Skeletal muscle satellite cell (primary cell): ENCODE measurements at regions not wholly inside any gene's neighbourhood (a gene's known extent, or its start where the extent isn't known, plus 50 kb on each side); places are given as distances from the start of the nearest gene placed in this dataset.

Experiments used
- H3K27me3 ChIP-seq: 2 replicates; pipeline ENCODE4 v1.7.0; 2013; ENCODE audit warnings: low read length; ENCODE audit not compliant: control insufficient read depth, insufficient read depth
- H3K36me3 ChIP-seq: 2 replicates; pipeline ENCODE4 v1.7.0; 2013; ENCODE audit warnings: mild to moderate bottlenecking, control low read depth, low read length; ENCODE audit not compliant: insufficient read depth
- H3K4me1 ChIP-seq: 2 replicates; pipeline ENCODE4 v1.7.0; 2013; ENCODE audit warnings: low read length; ENCODE audit not compliant: control insufficient read depth, insufficient read depth
- H3K4me2 ChIP-seq: 2 replicates; pipeline ENCODE4 v1.7.0; 2013; ENCODE audit warnings: mild to moderate bottlenecking, low read length
- H3K4me3 ChIP-seq: 2 replicates; pipeline ENCODE4 v1.7.0; 2013; ENCODE audit warnings: low read length
- H3K9ac ChIP-seq: 2 replicates; pipeline ENCODE4 v1.7.0; 2013; ENCODE audit warnings: mild to moderate bottlenecking, low read depth, low read length, moderate library complexity
- H3K9me3 ChIP-seq: replicated peaks from 2 replicates; pipeline ENCODE4 v1.7.0; 2013; ENCODE audit warnings: mild to moderate bottlenecking, control low read depth, low read length

DNA sequence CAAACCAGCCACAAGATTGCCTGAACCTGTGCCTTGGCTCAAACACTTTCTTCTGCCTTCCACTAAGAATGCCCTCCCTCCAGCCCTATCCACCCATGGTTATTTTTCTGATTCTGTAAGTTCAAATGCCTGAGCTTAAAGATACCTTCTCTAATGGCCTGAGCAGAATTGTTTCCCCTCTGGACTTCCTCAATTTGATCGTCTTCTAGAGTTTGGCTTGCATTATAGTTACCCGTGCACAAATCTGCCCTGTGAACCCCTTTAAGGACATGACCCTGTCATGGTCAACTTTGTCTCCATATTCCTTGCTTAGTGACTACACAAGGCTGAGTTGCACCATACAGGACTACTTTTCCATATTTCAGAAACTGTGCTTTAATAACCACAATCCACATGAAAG lies 481.0 kb downstream of the FOXO1 start:
- Histone ChIP-seq H3K4me3 (no peak overlapping the region), H3K36me3 (no peaks in the 10 kb centered on the region), H3K27me3 (no peaks in the 10 kb centered on the region), H3K4me2 (no peak overlapping the region), H3K9ac (no peak overlapping the region), H3K9me3 (no peaks in the 10 kb centered on the region), H3K4me1 (peaks cover 21% of the 10 kb centered on the region)

- Histone ChIP-seq H3K9me3 (no peaks in the 10 kb centered on the region), H3K9ac (no peak overlapping the region), H3K4me2 (no peak overlapping the region), H3K4me3 (no peak overlapping the region), H3K4me1 (peaks cover 27% of the 10 kb centered on the region), H3K27me3 (no peaks in the 10 kb centered on the region), H3K36me3 (no peaks in the 10 kb centered on the region)
These were observed 480.4 kb downstream of the FOXO1 start for GRCh38 chr13:40186041-40186440.

DNA sequence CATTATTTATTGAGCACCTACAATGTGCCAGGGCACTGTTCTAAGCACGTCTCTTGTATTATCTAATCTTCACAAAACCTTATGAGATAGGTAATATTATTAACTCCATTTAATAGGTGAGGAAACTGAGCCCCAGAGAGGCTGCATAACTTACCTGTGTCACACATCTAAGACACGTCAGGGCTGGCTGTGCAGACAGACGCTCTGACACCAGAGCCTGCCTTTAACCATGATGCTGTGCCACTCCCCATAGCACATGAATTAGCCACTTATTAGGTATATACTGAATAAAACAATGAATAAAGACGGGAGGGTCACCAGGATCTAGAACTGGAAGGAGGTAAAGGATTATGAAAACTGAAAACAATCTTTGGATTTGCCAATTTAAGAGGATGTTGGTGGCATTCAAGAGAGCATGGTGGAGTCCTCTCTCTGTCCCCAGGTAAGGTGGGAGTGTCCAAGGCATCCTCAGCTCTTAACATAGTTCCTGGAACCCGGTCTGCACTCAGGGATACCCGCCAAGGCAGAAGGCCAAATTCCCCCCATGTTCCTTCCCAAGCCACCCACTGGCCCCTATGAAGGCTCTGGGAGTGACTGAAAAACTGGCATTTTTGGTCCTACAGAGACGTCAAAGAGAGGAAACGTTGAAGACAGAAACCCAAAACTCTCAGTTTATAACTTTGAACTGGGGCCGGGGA lies 479.7 kb downstream of the FOXO1 start:
- H3K4me2 ChIP-seq, result no peak overlapping the region
- H3K27me3 ChIP-seq, result no peaks in the 10 kb centered on the region
- no peak overlapping the region for H3K9ac ChIP-seq
- H3K9me3 ChIP-seq, result no peaks in the 10 kb centered on the region
- no peak overlapping the region for H3K4me3 ChIP-seq
- H3K4me1 ChIP-seq, result peaks cover 28% of the 10 kb centered on the region
- H3K36me3 ChIP-seq, result no peaks in the 10 kb centered on the region

GRCh38 chr13:40187324-40187795 lies 479.1 kb downstream of the FOXO1 start:
- Histone ChIP-seq H3K27me3 (no peaks in the 10 kb centered on the region), H3K36me3 (no peaks in the 10 kb centered on the region), H3K9me3 (no peaks in the 10 kb centered on the region), H3K4me1 (peaks cover 29% of the 10 kb centered on the region), H3K9ac (no peak overlapping the region), H3K4me3 (no peak overlapping the region), H3K4me2 (no peak overlapping the region)

DNA sequence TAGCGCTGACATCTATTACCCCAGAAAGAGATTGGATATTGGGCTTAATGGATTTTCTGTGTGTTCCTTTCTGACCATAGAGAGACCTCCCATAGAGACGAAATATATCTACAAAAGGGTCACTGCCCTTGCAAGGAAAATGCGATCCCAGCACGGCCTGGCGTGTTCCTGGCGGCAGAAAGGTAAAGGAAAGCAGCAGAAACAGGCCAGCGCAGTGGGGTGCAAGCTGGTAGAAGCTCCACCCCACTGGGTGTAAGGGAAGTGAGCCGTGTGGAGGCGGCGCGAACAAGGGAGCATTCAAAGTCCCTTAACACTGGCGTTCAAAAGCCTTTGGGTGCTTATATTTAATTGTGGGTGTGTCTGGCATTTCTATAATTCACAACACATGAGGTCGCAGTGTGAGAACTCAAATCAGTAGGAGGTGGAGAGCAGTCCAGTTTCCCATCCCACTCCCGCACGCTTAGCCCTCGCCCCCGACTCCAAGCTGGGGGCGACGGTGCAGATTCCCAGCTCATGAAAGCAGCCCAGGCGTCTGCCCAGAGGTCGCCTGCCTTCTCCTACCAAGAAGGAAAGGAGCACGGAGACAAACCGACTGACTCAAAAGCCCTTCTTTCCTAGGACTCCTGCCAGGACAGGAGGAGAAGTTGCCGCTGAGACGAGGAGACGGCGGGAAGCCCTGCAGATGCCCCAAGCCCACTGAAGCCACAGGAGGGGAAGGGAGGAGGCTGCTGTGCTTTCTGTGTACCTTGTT lies 478.4 kb downstream of the FOXO1 start:
- H3K27me3 ChIP-seq, result no peaks in the 10 kb centered on the region
- H3K9ac ChIP-seq, result no peak overlapping the region
- no peak overlapping the region for H3K4me3 ChIP-seq
- H3K36me3 ChIP-seq, result no peaks in the 10 kb centered on the region
- no peaks in the 10 kb centered on the region for H3K9me3 ChIP-seq
- H3K4me2 ChIP-seq, result no peak overlapping the region
- H3K4me1 ChIP-seq, result peaks cover 35% of the 10 kb centered on the region

GRCh38 chr13:40189426-40189825 lies 477.0 kb downstream of the FOXO1 start:
- Histone ChIP-seq H3K36me3 (no peaks in the 10 kb centered on the region), H3K4me2 (no peak overlapping the region), H3K4me1 (peaks cover 49% of the 10 kb centered on the region), H3K9me3 (no peaks in the 10 kb centered on the region), H3K4me3 (no peak overlapping the region), H3K9ac (no peak overlapping the region), H3K27me3 (no peaks in the 10 kb centered on the region)

DNA sequence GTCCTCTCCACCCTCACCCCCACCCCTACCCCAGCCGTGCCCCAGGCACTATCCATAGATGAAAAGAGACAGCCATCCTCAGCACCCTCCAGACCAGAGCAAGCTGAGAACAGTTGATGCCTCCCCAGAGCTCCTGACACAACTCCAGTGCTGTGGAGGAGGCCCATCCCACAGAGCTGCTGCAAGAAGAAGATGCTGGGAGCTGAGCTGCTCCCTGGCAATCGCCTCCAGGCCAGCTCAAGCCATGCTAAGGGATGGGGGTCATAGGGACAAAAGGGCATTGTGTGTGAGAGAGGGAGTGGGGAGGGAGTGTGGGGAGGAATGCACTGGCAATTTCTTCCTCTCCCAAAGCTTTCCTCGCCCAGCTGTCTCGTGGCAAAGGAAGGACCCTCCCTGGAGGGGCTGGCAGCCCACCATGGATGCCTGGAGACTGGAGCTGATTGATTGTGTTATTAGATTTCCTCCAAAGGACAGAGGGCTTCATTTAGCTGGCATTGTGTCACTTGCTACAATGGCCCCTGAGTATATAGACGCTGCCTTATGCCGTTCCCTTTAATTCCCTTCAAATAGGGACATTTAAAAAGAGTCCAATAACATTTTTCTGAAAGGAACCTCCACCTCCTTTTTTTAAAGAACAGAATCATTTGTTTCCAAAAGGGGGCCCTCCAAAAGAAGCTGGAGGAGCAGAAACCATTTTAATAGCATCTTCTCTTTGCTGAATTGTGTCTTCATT lies 476.4 kb downstream of the FOXO1 start:
- no peaks in the 10 kb centered on the region for H3K27me3 ChIP-seq
- H3K4me1 ChIP-seq, result peaks cover 52% of the 10 kb centered on the region
- peak overlapping the region; percentile 61 for H3K9ac ChIP-seq
- peak overlapping the region; percentile 51 for H3K4me2 ChIP-seq
- H3K4me3 ChIP-seq, result no peak overlapping the region
- no peaks in the 10 kb centered on the region for H3K9me3 ChIP-seq
- no peaks in the 10 kb centered on the region for H3K36me3 ChIP-seq

- no peaks in the 10 kb centered on the region for H3K27me3 ChIP-seq
- H3K9ac ChIP-seq, result peak overlapping the region; percentile 61
- H3K4me2 ChIP-seq, result peak overlapping the region; percentile 51
- no peaks in the 10 kb centered on the region for H3K9me3 ChIP-seq
- H3K36me3 ChIP-seq, result no peaks in the 10 kb centered on the region
- peaks cover 52% of the 10 kb centered on the region for H3K4me1 ChIP-seq
- no peak overlapping the region for H3K4me3 ChIP-seq
These were observed 475.8 kb downstream of the FOXO1 start for GRCh38 chr13:40190641-40191100.

- no peaks in the 10 kb centered on the region for H3K27me3 ChIP-seq
- no peak overlapping the region for H3K4me3 ChIP-seq
- H3K9ac ChIP-seq, result peak overlapping the region; percentile 61
- peaks cover 52% of the 10 kb centered on the region for H3K4me1 ChIP-seq
- H3K9me3 ChIP-seq, result no peaks in the 10 kb centered on the region
- H3K4me2 ChIP-seq, result no peak overlapping the region
- no peaks in the 10 kb centered on the region for H3K36me3 ChIP-seq
These were observed 475.1 kb downstream of the FOXO1 start for GRCh38 chr13:40191186-40191980.

- H3K4me3 ChIP-seq, result no peak overlapping the region
- no peaks in the 10 kb centered on the region for H3K27me3 ChIP-seq
- H3K4me1 ChIP-seq, result peaks cover 52% of the 10 kb centered on the region
- H3K36me3 ChIP-seq, result no peaks in the 10 kb centered on the region
- no peak overlapping the region for H3K4me2 ChIP-seq
- H3K9ac ChIP-seq, result no peak overlapping the region
- H3K9me3 ChIP-seq, result no peaks in the 10 kb centered on the region
These were observed 474.0 kb downstream of the FOXO1 start for GRCh38 chr13:40192452-40192851.

GRCh38 chr13:40192858-40193257 lies 473.6 kb downstream of the FOXO1 start:
- peak overlapping the region; percentile 43 for H3K9ac ChIP-seq
- peaks cover 52% of the 10 kb centered on the region for H3K4me1 ChIP-seq
- no peaks in the 10 kb centered on the region for H3K9me3 ChIP-seq
- no peaks in the 10 kb centered on the region for H3K27me3 ChIP-seq
- H3K4me2 ChIP-seq, result peak overlapping the region; percentile 52
- no peak overlapping the region for H3K4me3 ChIP-seq
- no peaks in the 10 kb centered on the region for H3K36me3 ChIP-seq
